ENCODE measurements at regions not wholly inside any gene's neighbourhood (a gene's known extent, or its start where the extent isn't known, plus 50 kb on each side); places are given as distances from the start of the nearest gene placed in this dataset.

DNA sequence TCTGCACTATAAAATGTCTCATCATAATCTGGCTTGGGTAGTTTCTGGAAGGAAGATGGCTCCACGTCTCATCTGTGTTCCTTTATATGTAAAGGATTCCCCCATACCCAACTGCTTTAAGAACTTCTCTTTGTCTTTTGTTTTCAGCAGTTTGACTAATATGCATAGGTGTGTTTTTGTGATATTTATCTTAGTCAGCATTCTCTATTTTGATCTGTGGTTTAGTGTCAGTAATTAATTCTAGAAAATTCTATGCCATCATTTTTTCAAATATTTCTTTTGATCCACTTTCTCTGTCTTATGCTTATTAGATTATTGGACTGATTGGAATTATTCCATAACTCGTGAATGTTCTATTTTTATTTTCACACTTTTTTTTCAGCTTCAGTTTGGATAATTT is 286.3 kb upstream of the THRB start:
- H4K20me1 ChIP-seq (replicated peaks; ENCODE audit: control insufficient read depth, insufficient read depth, low read length), result no peaks in the 10 kb centered on the region
- no peak overlapping the region for H3K27ac ChIP-seq (ENCODE audit: extremely low read depth, low read depth, low read length)
- no peak overlapping the region for H3K9ac ChIP-seq (ENCODE audit: insufficient read depth in 1 of 2, low read depth in 2 of 2, low read length in 2 of 2)
- no TSS peak for BruUV-seq (replicated peaks)
- ChIA-PET POLR2A (no interaction called here), CTCF (ENCODE audit: low intra/inter-chr PET ratio) (no interaction called here)
- H3K9me3 ChIP-seq (replicated peaks; ENCODE audit: control insufficient read depth, insufficient read depth, low read depth, low read length), result no peaks in the 10 kb centered on the region
- no peak overlapping the region for H3K4me3 ChIP-seq
- H2AFZ ChIP-seq (ENCODE audit: low read depth, low read length), result no peak overlapping the region
- ATAC-seq, result no peak
- H3K36me3 ChIP-seq (ENCODE audit: control insufficient read depth, insufficient read depth, low read length), result no peaks in the 10 kb centered on the region
- H3K27me3 ChIP-seq (ENCODE audit: control insufficient read depth in 2 of 2, insufficient read depth in 2 of 2, low read length in 2 of 2), result no peaks in the 10 kb centered on the region
- H3K79me2 ChIP-seq (ENCODE audit: control insufficient read depth, insufficient read depth, low read length), result no peaks in the 10 kb centered on the region
- H3K9me1 ChIP-seq (ENCODE audit: control insufficient read depth, insufficient read depth, low read length), result no peaks in the 10 kb centered on the region
- in situ Hi-C loops (cut with MboI) (no loop called here), intact Hi-C loops (cut with micrococcal nuclease) (no loop called here)
- no peaks in the 10 kb centered on the region for H3K4me1 ChIP-seq (replicated peaks in 1 of 2; ENCODE audit: control insufficient read depth in 2 of 2, insufficient read depth in 2 of 2, low read length in 2 of 2)
- H3K4me2 ChIP-seq (ENCODE audit: insufficient read depth, low read length), result no peak overlapping the region
- FAIRE-seq, result no peak
- DNase-seq (ENCODE audit: extremely low read depth in 1 of 4, low spot score in 3 of 4), result no peak
- 0% methylated on average over 2 of the region's 2 CpGs for WGBS (ENCODE audit: insufficient coverage, low coverage, missing lambda C conversion rate)
- no peak for TF ChIP-seq KLF13 (tag; IDR thresholded peaks at IDR 0.05; ENCODE audit: borderline replicate concordance, low read depth)
- TF ChIP-seq RBM14 (IDR thresholded peaks at IDR 0.05; ENCODE audit: borderline replicate concordance, insufficient read depth, low read depth, low read length), result no peak
- no peak for TF ChIP-seq ZKSCAN1 (IDR thresholded peaks at IDR 0.05; ENCODE audit: low read depth, low read length)
- peak; percentile 86 for TF ChIP-seq ZNF316 (IDR thresholded peaks at IDR 0.05)
- TF ChIP-seq MAFK (IDR thresholded peaks at IDR 0.05; ENCODE audit: low read length), result peak; percentile 51; the same call in 1 of the 2 replicates
- no peak for TF ChIP-seq DMBX1 (CRISPR knock-in tag; IDR thresholded peaks at IDR 0.05; ENCODE audit: borderline replicate concordance)
- no peak for TF ChIP-seq HIVEP1 (CRISPR knock-in tag; IDR thresholded peaks at IDR 0.05)
- TF ChIP-seq SNIP1 (IDR thresholded peaks at IDR 0.05; ENCODE audit: low read depth), result no peak
- TF ChIP-seq, protein P1, sequence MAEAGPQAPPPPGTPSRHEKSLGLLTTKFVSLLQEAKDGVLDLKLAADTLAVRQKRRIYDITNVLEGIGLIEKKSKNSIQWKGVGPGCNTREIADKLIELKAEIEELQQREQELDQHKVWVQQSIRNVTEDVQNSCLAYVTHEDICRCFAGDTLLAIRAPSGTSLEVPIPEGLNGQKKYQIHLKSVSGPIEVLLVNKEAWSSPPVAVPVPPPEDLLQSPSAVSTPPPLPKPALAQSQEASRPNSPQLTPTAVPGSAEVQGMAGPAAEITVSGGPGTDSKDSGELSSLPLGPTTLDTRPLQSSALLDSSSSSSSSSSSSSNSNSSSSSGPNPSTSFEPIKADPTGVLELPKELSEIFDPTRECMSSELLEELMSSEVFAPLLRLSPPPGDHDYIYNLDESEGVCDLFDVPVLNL (CRISPR knock-in tag; IDR thresholded peaks at IDR 0.05; ENCODE audit: low read depth), result no peak
- no peak for TF ChIP-seq HNRNPL (IDR thresholded peaks at IDR 0.05; ENCODE audit: low read depth, low read length)
- TF ChIP-seq ZNF23 (CRISPR knock-in tag; IDR thresholded peaks at IDR 0.05), result no peak
- peak; percentile 59 for TF ChIP-seq MAFG (tag; conservative IDR thresholded peaks at IDR 0.05)
- no peak for TF ChIP-seq KDM4B (IDR thresholded peaks at IDR 0.05; ENCODE audit: borderline replicate concordance in 2 of 2, low read depth in 1 of 2)
- no peak for TF ChIP-seq MTA1 (IDR thresholded peaks at IDR 0.05; ENCODE audit: borderline replicate concordance)
- TF ChIP-seq, protein P2, sequence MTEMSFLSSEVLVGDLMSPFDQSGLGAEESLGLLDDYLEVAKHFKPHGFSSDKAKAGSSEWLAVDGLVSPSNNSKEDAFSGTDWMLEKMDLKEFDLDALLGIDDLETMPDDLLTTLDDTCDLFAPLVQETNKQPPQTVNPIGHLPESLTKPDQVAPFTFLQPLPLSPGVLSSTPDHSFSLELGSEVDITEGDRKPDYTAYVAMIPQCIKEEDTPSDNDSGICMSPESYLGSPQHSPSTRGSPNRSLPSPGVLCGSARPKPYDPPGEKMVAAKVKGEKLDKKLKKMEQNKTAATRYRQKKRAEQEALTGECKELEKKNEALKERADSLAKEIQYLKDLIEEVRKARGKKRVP (CRISPR knock-in tag; IDR thresholded peaks at IDR 0.05), result no peak
- no peak for TF ChIP-seq ETV6 (IDR thresholded peaks at IDR 0.05; ENCODE audit: borderline replicate concordance in 1 of 2, low read depth in 2 of 2, low read length in 1 of 2)
- no peak for TF ChIP-seq ETV6 (CRISPR knock-in tag; IDR thresholded peaks at IDR 0.05; ENCODE audit: borderline replicate concordance)
- TF ChIP-seq MAFF (IDR thresholded peaks at IDR 0.05; ENCODE audit: low read length), result peak; percentile 60
- no peak for TF ChIP-seq CREBBP (IDR thresholded peaks at IDR 0.05; ENCODE audit: low read depth, low read length)
- TF ChIP-seq C11orf30 (IDR thresholded peaks at IDR 0.05; ENCODE audit: low read depth), result peak; percentile 47; the same call in 1 of the 2 replicates
- TF ChIP-seq, protein P3, sequence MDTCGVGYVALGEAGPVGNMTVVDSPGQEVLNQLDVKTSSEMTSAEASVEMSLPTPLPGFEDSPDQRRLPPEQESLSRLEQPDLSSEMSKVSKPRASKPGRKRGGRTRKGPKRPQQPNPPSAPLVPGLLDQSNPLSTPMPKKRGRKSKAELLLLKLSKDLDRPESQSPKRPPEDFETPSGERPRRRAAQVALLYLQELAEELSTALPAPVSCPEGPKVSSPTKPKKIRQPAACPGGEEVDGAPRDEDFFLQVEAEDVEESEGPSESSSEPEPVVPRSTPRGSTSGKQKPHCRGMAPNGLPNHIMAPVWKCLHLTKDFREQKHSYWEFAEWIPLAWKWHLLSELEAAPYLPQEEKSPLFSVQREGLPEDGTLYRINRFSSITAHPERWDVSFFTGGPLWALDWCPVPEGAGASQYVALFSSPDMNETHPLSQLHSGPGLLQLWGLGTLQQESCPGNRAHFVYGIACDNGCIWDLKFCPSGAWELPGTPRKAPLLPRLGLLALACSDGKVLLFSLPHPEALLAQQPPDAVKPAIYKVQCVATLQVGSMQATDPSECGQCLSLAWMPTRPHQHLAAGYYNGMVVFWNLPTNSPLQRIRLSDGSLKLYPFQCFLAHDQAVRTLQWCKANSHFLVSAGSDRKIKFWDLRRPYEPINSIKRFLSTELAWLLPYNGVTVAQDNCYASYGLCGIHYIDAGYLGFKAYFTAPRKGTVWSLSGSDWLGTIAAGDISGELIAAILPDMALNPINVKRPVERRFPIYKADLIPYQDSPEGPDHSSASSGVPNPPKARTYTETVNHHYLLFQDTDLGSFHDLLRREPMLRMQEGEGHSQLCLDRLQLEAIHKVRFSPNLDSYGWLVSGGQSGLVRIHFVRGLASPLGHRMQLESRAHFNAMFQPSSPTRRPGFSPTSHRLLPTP (IDR thresholded peaks at IDR 0.05; ENCODE audit: borderline replicate concordance, extremely low read depth, insufficient read length), result no peak

All from K562 (cell line).